ENCODE measurements at regions not wholly inside any gene's neighbourhood (a gene's known extent, or its start where the extent isn't known, plus 50 kb on each side); places are given as distances from the start of the nearest gene placed in this dataset.
A peak's percentile ranks its signal among the peaks of the same experiment; 100 is the strongest.

DNA sequence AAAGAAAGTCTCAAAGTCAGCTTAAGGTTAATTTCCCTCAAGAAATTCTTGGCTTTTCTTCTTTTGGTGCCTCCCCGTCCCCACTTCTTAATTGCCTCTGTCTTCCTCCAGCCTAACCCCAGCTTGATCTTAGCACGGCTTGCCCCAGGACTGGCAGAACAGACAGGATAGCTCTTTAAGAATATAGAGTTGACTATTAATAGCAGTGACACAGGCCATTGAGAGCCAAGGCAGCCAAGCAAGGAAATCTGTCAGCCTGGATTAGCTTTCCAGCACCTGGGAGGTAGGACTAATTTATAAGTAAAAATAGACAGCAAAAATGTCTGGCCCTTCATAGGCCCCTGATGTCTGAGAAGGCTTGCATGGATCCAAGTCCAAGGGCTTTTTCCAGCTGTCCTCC, 384.6 kb upstream of the SLC30A5 start:
- no peak for DNase-seq (ENCODE audit: low spot score)

DNA sequence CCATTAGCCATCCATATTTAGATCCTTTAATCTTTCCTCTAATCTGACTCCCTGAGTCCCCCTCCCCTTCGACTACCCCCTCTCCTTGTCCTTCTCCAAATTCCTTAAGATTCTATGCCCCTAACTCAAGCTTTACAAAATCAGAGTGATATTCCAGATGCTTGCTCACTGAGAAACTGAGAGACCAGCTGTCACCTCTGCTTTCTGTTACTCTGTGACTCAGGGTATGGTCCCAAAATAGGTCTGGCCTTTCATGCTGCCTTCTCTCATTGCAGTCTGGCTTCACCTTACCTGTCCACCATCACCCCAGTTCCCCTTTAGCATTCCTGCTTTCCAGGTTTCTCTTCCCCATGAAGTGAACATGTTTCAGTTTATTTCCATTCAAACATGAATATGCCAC, 383.3 kb upstream of the SLC30A5 start:
- no peak for DNase-seq (ENCODE audit: low spot score)

DNA sequence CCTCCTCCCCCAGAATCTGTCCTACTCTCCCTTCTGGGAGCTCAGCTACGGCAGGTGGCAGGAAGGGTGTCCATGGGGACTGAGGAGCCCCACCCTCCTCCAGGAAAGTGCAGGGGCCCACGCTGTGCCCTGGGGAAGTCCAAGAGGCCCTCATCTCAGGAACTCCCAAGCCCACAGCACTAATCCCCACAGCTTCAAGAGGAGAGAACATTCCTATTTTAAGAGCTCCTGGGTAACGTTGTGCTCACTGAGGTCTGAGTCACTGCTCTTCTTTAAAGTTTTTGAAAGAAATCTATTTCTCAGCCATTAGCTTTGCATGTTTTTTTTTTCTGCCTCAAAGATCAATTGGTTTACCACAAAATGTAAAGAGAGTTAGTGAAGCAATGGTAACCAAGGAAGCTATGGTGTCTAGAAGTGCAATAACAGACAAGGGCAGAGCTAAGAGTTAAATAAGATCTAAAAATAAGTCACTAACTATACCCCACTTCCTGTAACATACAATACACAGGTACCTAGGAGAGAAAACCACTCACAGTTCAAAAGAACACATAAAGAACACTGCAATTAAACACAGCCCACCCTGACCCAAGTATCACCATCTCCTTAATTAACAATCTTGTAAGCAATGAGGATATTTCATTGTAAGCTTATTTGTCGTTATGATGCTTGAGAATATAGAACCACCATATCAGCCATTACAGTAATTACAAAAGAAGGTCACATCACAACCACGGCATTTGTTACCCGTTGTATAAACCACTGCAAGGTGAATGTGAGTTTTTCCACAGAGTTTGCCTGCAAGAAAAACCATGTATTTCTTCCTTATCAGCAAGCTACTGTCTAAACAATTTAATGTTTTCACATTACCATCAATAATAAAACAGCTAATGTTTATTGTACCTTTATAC, 382.3 kb upstream of the SLC30A5 start:
- no peak for DNase-seq (ENCODE audit: low spot score)

- DNase-seq (ENCODE audit: low spot score) = no peak
Observed at GRCh38 chr5:68714810-68715209, 379.0 kb upstream of the SLC30A5 start.

DNA sequence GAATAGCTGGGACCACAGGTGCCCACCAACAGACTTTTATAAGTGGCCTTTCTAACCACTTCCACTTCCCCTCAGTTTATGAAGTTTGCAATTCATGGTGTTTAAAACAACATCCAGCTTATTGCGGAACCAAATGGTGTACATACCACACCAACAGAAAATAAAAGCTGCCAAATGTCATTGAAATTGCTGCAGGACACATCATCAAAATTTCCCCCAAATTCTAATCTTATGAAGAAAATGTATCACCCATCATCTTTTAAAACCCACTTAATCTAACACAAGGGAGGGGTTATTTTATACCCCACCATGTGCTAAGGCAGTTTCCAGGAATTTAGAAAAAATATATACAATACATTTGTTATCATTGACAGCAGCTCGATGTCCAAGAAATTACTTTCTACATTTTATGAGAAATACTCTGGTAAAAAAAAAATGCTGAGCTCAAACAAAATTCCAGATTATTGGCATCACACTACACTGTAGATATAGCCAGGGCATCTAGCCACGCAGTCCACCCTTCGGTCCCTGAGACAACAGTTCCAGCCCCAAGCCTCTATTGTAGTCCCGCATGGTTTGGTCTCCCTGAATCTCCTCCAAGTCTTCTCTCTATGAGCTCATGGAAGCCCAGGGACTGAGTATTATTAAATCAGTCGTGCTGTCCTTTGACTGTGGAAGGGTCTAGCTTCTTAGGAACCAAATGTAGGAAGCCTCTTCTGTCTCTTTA, 372.8 kb upstream of the SLC30A5 start:
- no peak for DNase-seq (ENCODE audit: low spot score)

DNA sequence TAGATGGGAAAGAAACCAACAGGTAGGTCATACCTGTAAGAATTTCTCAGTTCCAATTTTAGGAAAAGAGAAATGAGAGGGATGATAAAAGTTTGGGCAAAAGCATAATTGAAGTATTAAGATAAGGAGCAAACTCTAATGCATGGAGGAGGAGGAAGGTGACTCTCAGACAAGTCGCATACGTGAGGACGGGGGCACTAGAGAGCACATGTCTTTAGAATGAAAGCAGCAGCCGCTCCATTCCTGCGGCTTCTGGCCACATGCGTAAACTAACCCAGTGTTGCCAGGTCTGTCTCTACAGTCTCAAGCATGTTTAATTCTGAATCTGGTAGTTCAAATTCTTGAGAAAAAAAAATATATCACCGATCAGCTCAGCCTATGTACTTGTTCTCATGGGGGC, 371.5 kb upstream of the SLC30A5 start:
- DNase-seq (ENCODE audit: low spot score) = no peak

GRCh38 chr5:68725905-68726683, 367.7 kb upstream of the SLC30A5 start:
- DNase-seq (ENCODE audit: low spot score) = peak; percentile 6

GRCh38 chr5:68727931-68728330, 365.9 kb upstream of the SLC30A5 start:
- no peak for DNase-seq (ENCODE audit: low spot score)

GRCh38 chr5:68729678-68730077, 364.1 kb upstream of the SLC30A5 start:
- no peak for DNase-seq (ENCODE audit: low spot score)

GRCh38 chr5:68730220-68730978, 363.4 kb upstream of the SLC30A5 start:
- no peak for DNase-seq (ENCODE audit: low spot score)

DNA sequence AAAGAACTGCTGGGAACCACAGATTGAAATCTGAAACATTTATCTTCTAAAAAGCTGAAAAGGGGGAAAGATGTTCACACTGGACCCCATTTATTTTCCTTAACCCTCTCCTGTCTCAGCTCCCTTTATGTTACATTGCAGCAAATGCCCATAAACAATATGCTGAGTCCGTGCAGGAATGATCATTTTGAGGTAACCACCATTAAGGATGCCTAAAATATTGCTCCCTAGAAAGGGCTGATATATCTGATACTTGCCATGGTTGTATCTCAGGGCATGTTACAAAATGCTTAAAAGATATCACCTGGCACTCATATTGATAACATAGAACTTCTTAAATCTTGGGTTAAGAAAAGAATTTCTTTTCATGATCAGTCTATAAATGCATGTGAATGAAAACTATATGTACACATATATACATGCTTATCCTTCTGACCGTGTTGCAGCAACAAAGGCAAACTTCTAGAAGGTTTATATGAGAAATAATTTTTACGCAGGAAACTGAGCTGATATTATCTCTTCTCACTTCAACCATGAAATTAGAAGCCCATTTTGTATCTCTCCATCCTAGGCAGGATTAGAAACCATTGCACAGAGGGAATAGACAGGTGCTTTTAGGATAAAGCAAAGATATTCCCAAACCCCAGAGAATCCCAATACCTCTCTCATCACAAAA, 362.7 kb upstream of the SLC30A5 start:
- no peak for DNase-seq (ENCODE audit: low spot score)

- DNase-seq (ENCODE audit: low spot score) = no peak
Observed at GRCh38 chr5:68732251-68732650, 361.6 kb upstream of the SLC30A5 start.

- DNase-seq (ENCODE audit: low spot score) = no peak
Observed at GRCh38 chr5:68734781-68735180, 359.0 kb upstream of the SLC30A5 start.

DNA sequence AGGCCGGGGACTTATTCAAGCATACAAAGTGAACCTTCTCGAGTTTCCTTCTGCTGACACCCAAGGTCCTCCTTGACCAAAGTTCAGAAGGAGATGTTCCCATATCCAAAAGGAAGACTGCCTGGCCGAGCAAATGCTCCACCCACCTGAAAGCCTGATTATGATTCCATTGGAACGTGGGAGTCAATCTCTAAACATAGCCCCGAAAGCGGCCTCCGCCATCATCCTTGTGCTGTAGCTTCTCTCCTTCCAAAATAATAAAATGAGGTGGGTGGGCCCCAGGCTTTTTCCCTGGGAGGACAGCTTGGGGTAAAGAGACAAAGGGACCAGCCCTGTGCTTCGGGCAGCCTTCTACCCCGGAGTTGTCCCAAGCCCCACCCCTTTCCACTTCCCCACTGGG, 355.6 kb upstream of the SLC30A5 start:
- no peak for DNase-seq (ENCODE audit: low spot score)

GRCh38 chr5:68738841-68739240, 355.0 kb upstream of the SLC30A5 start:
- DNase-seq (ENCODE audit: low spot score) = no peak

- DNase-seq (ENCODE audit: low spot score) = no peak
Observed at GRCh38 chr5:68739752-68740151, 354.1 kb upstream of the SLC30A5 start.

- DNase-seq (ENCODE audit: low spot score) = no peak
Observed at GRCh38 chr5:68740226-68740910, 353.4 kb upstream of the SLC30A5 start.

DNA sequence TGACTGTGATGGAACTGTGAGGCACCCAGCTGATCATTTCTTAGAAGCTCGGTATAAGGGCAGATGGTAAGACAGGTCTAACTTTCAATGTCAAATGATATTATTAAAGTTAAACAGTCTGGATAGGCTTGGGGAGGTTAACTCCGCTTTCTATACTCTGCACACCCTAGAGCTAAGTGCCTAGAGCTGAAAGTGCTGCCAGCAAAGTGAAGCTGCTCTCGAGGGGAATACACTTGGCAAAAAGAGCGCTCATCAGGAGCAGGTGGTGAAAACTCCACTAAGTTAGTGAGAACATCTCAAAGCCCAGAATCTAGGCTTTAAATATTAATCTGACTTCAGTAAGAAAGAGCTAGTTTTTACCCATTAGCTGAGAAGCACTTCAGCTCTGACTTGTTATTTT, 349.6 kb upstream of the SLC30A5 start:
- DNase-seq (ENCODE audit: low spot score) = no peak

DNA sequence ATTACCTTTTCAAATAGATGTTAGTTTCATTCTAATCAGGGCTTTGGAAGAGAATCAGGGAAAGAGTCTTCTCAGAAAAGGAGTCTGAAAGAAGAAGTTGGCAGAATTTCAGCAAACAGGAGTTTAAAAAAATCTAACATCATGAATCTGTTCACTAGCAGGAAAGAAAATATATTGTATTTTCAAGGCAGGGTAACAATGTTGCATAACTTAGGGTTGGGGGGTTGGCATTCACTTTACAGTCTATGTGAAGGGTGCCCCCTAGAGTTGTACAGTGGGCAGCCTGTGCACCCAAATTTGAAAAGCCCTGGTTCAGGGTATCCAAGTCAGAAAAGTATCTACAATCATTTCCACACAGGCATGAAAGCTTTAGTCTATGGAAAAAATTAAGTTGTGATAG, 348.4 kb upstream of the SLC30A5 start:
- DNase-seq (ENCODE audit: low spot score) = no peak

DNA sequence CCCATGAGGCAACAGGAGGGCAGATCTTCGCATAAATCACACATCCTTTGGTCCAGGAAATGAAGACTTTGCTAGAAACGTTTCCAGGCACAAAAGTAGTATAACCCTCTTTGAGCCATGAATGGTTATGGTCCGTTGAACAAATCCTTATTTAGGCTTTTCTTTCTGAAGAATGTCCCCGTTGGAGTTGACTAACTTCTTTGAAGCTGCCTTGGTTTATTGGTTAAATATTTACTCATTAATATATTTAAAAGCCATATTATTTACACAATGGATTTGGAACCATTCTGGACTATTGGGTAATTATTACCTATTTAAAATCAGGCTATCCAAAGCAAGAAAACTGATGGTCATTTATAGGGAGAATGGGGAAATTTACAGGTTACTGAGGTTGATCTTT, 347.6 kb upstream of the SLC30A5 start:
- no peak for DNase-seq (ENCODE audit: low spot score)

Data from activated CD4-positive, alpha-beta T cell treated with anti-CD3 and anti-CD28 coated beads, Interleukin-2, Interleukin-4, amounts not matched to agents 100 ng/mL and 50 ng/mL, durations not matched to agents 16 hours and 8 hours (primary cell).